Endodermal cell (in vitro differentiated cells): ENCODE measurements at regions not wholly inside any gene's neighbourhood (a gene's known extent, or its start where the extent isn't known, plus 50 kb on each side); places are given as distances from the start of the nearest gene placed in this dataset.

ENCODE experiments used
- DNase-seq: peaks from one replicate; pipeline ENCODE4 v3.0.0-alpha.2; 2017
- H3K27ac ChIP-seq: 2 replicates; pipeline ENCODE4 v1.5.1; 2013; ENCODE audit warnings: mild to moderate bottlenecking, low read depth, low read length, moderate library complexity
- H3K27me3 ChIP-seq: 2 replicates; pipeline ENCODE4 v1.6.1; 2013; ENCODE audit warnings: mild to moderate bottlenecking, low read length, moderate library complexity; ENCODE audit not compliant: insufficient read depth, control insufficient read depth, poor library complexity, severe bottlenecking
- H3K36me3 ChIP-seq: 2 replicates; pipeline ENCODE4 v1.7.0; 2013; ENCODE audit warnings: mild to moderate bottlenecking, low read length, moderate library complexity; ENCODE audit not compliant: control insufficient read depth, insufficient read depth
- H3K4me1 ChIP-seq: one replicate; pipeline ENCODE4 v1.7.0; 2013; ENCODE audit warnings: low read length; ENCODE audit not compliant: control insufficient read depth, insufficient read depth
- H3K4me3 ChIP-seq: 2 replicates; pipeline ENCODE4 v1.5.1; 2013; ENCODE audit warnings: mild to moderate bottlenecking, low read length, moderate library complexity
- H3K9ac ChIP-seq: 2 replicates; pipeline ENCODE4 v1.6.1; 2013; ENCODE audit warnings: mild to moderate bottlenecking, low read length, moderate library complexity; ENCODE audit not compliant: poor library complexity, severe bottlenecking; ENCODE audit errors: extremely low read depth
- H3K9me3 ChIP-seq: 2 replicates; pipeline ENCODE4 v1.6.1; 2013; ENCODE audit warnings: mild to moderate bottlenecking, low read length, moderate library complexity; ENCODE audit not compliant: control insufficient read depth
- H3K27ac Mint-ChIP-seq: 2 replicates; pipeline ENCODE4 v1.8.0; 2020; ENCODE audit warnings: mixed read lengths
- H3K27me3 Mint-ChIP-seq: 2 replicates; pipeline ENCODE4 v1.8.0; 2021; ENCODE audit warnings: mild to moderate bottlenecking, mixed read lengths; ENCODE audit not compliant: insufficient read depth
- H3K36me3 Mint-ChIP-seq: 2 replicates; pipeline ENCODE4 v1.8.0; 2020; ENCODE audit warnings: low read depth, mixed read lengths
- H3K4me1 Mint-ChIP-seq: 2 replicates; pipeline ENCODE4 v1.8.0; 2020; ENCODE audit warnings: mixed read lengths
- H3K4me3 Mint-ChIP-seq: 2 replicates; pipeline ENCODE4 v1.8.0; 2020; ENCODE audit warnings: mild to moderate bottlenecking, moderate library complexity, mixed read lengths
- H3K9me3 Mint-ChIP-seq: 2 replicates; pipeline ENCODE4 v1.8.0; 2020; ENCODE audit warnings: mild to moderate bottlenecking, mixed read lengths
- CTCF ChIP-seq: fragments of 200-600 bp; sonication (generic); conservative IDR thresholded peaks from 2 replicates; pipeline ENCODE4 v1.5.0; 2021; ENCODE audit warnings: antibody characterized with exemption, mild to moderate bottlenecking
- WGBS, 2 experiments: methylation state at CpG; one replicate each; pipeline versions ENCODE4 v1.1.5 to v1.1.7; 2013; ENCODE audit warnings: missing lambda C conversion rate in 2 of 2, mixed read lengths in 1 of 2; ENCODE audit not compliant: insufficient coverage in 1 of 2, insufficient read length in 1 of 2; 5-methylcytosine and 5-hydroxymethylcytosine counted together

- Mint-ChIP-seq H3K9me3 (no peaks in the 10 kb centered on the region), H3K27ac (no peak overlapping the region), H3K27me3 (no peaks in the 10 kb centered on the region), H3K36me3 (no peaks in the 10 kb centered on the region), H3K4me1 (no peaks in the 10 kb centered on the region), H3K4me3 (no peak overlapping the region)
- H3K9ac ChIP-seq = no peak overlapping the region
- no peak overlapping the region for H3K27ac ChIP-seq
- TF ChIP-seq CTCF = no peak
- no peak for DNase-seq
- 77% methylated on average over 1 of the region's 1 CpG; no CpG with 5 or more reads in 1 of the 2 experiments for WGBS, 2 experiments
- H3K9me3 ChIP-seq = no peaks in the 10 kb centered on the region
- no peaks in the 10 kb centered on the region for H3K4me1 ChIP-seq
- no peaks in the 10 kb centered on the region for H3K27me3 ChIP-seq
- no peaks in the 10 kb centered on the region for H3K36me3 ChIP-seq
- no peak overlapping the region for H3K4me3 ChIP-seq
These were observed 118.4 kb upstream of the GPR149 start for GRCh38 chr3:154548341-154548740.

GRCh38 chr3:154542837-154543236, 112.8 kb upstream of the GPR149 start:
- H3K4me3 ChIP-seq = no peak overlapping the region
- 89% methylated on average over 3 of the region's 3 CpGs; no CpG with 5 or more reads in 1 of the 2 experiments for WGBS, 2 experiments
- no peaks in the 10 kb centered on the region for H3K27me3 ChIP-seq
- TF ChIP-seq CTCF = no peak
- H3K9me3 ChIP-seq = no peaks in the 10 kb centered on the region
- H3K9me3 Mint-ChIP-seq = no peaks in the 10 kb centered on the region
- H3K4me3 Mint-ChIP-seq = no peak overlapping the region
- H3K27ac Mint-ChIP-seq = no peak overlapping the region
- H3K27me3 Mint-ChIP-seq = no peaks in the 10 kb centered on the region
- H3K4me1 ChIP-seq = no peaks in the 10 kb centered on the region
- H3K36me3 ChIP-seq = no peaks in the 10 kb centered on the region
- no peak overlapping the region for H3K27ac ChIP-seq
- no peaks in the 10 kb centered on the region for H3K4me1 Mint-ChIP-seq
- H3K9ac ChIP-seq = no peak overlapping the region
- no peaks in the 10 kb centered on the region for H3K36me3 Mint-ChIP-seq
- DNase-seq = no peak

GRCh38 chr3:154540950-154541604, 111.1 kb upstream of the GPR149 start:
- no peaks in the 10 kb centered on the region for H3K9me3 ChIP-seq
- Mint-ChIP-seq H3K4me1 (no peaks in the 10 kb centered on the region), H3K27ac (no peak overlapping the region), H3K36me3 (no peaks in the 10 kb centered on the region), H3K9me3 (no peaks in the 10 kb centered on the region), H3K4me3 (no peak overlapping the region), H3K27me3 (no peaks in the 10 kb centered on the region)
- no peak overlapping the region for H3K27ac ChIP-seq
- H3K4me1 ChIP-seq = no peaks in the 10 kb centered on the region
- no peak overlapping the region for H3K4me3 ChIP-seq
- DNase-seq = no peak
- no peak for TF ChIP-seq CTCF
- H3K27me3 ChIP-seq = no peaks in the 10 kb centered on the region
- WGBS, 2 experiments = 100% methylated on average over 2 of the region's 2 CpGs; no CpG with 5 or more reads in 1 of the 2 experiments
- no peaks in the 10 kb centered on the region for H3K36me3 ChIP-seq
- no peak overlapping the region for H3K9ac ChIP-seq
